Endothelial cell of umbilical vein (primary cell): ENCODE measurements at regions not wholly inside any gene's neighbourhood (a gene's known extent, or its start where the extent isn't known, plus 50 kb on each side); places are given as distances from the start of the nearest gene placed in this dataset.

Source experiments
- BruUV-seq: library from RNA; stranded (reverse); fragments of 400-500 nt; replicated peaks from 2 replicates; lab custom pipeline; 2021; lab: Mats Ljungman, UMichigan
- CTCF ChIA-PET: fragments of 300-600, 350-600 bp; sonication (Branson Sonifier 250); formaldehyde crosslinking; loops from one replicate; lab custom pipeline; 2021; ENCODE audit warnings: antibody characterized with exemption, inconsistent platforms; lab: Charles Lee
- POLR2A ChIA-PET: fragments of 300-600, 350-600 bp; sonication (Branson Sonifier 250); formaldehyde crosslinking; loops from one replicate; lab custom pipeline; 2021; ENCODE audit warnings: antibody characterized with exemption, inconsistent platforms; lab: Charles Lee
- DNase-seq: peaks from one replicate; pipeline ENCODE4 v3.0.0-alpha.2; 2011; ENCODE audit warnings: low read depth, low spot score
- FAIRE-seq: peaks from 2 replicates; lab custom pipeline; 2011; peaks lifted over from hg19 to GRCh38; lab: Jason Lieb, UNC
- H2AFZ ChIP-seq: 2 replicates; pipeline ENCODE4 v1.6.0; 2012; ENCODE audit warnings: low read depth, low read length, control low read depth, inconsistent platforms
- H3K27ac ChIP-seq: 2 replicates; pipeline ENCODE4 v1.5.1; 2011; ENCODE audit warnings: low read depth, mild to moderate bottlenecking, control low read depth, low read length, moderate library complexity; ENCODE audit not compliant: insufficient read depth
- H3K27me3 ChIP-seq, 2 experiments: 2 replicates each; pipeline versions ENCODE4 v1.6.0 to v1.6.1; 2011; ENCODE audit warnings: low read length in 2 of 2, mixed read lengths in 1 of 2; ENCODE audit not compliant: control insufficient read depth in 2 of 2, insufficient read depth in 2 of 2
- H3K36me3 ChIP-seq, 2 experiments: 2 replicates in 1 of 2; 3 replicates in 1 of 2; pipeline ENCODE4 v1.5.1; 2011; ENCODE audit warnings: low read length in 2 of 2, mild to moderate bottlenecking in 1 of 2, moderate library complexity in 1 of 2; ENCODE audit not compliant: control insufficient read depth in 2 of 2, insufficient read depth in 2 of 2; ENCODE audit errors: extremely low read depth in 1 of 2
- H3K4me1 ChIP-seq: 3 replicates; pipeline ENCODE4 v1.5.1; 2011; ENCODE audit warnings: mild to moderate bottlenecking, low read length; ENCODE audit not compliant: control insufficient read depth, insufficient read depth; ENCODE audit errors: extremely low read depth
- H3K4me2 ChIP-seq: 2 replicates; pipeline ENCODE4 v1.6.1; 2011; ENCODE audit warnings: low read length, control low read depth, mixed read lengths; ENCODE audit not compliant: insufficient read depth
- H3K4me3 ChIP-seq, 3 experiments: fragments of 200-600 bp in 1 of 3; sonication (generic), shearing (Covaris generic) in 1 of 3; replicated peaks in 1 of 3; 2 replicates each; pipeline ENCODE4 v1.5.1; 2011 to 2016; ENCODE audit warnings: control low read depth in 3 of 3, low read length in 3 of 3, mild to moderate bottlenecking in 2 of 3, inconsistent platforms in 1 of 3, low read depth in 1 of 3, moderate library complexity in 1 of 3; ENCODE audit not compliant: insufficient read depth in 1 of 3
- H3K79me2 ChIP-seq: 2 replicates; pipeline ENCODE4 v1.6.0; 2012; ENCODE audit warnings: low read length, inconsistent platforms; ENCODE audit not compliant: control insufficient read depth, insufficient read depth
- H3K9ac ChIP-seq: replicated peaks from 2 replicates; pipeline ENCODE3; 2011; ENCODE audit warnings: low read length, control low read depth; ENCODE audit not compliant: insufficient read depth; ENCODE audit errors: extremely low read depth
- H3K9me1 ChIP-seq: replicated peaks from 3 replicates; pipeline ENCODE4 v1.6.0; 2011; ENCODE audit warnings: mild to moderate bottlenecking, low read length; ENCODE audit not compliant: control insufficient read depth, insufficient read depth; ENCODE audit errors: extremely low read depth
- H3K9me3 ChIP-seq: replicated peaks from 2 replicates; pipeline ENCODE4 v1.5.1; 2012; ENCODE audit warnings: low read length, inconsistent platforms; ENCODE audit not compliant: control insufficient read depth, insufficient read depth
- H4K20me1 ChIP-seq: replicated peaks from 2 replicates; pipeline ENCODE3; 2011; ENCODE audit warnings: mild to moderate bottlenecking, low read length; ENCODE audit not compliant: control insufficient read depth, insufficient read depth; ENCODE audit errors: extremely low read depth
- EZH2 ChIP-seq: IDR thresholded peaks from 2 replicates; pipeline ENCODE4 v1.6.1; 2012; ENCODE audit warnings: borderline replicate concordance, low read depth, mild to moderate bottlenecking, moderate library complexity, low read length, inconsistent platforms; ENCODE audit not compliant: severe bottlenecking
- FOS ChIP-seq: IDR thresholded peaks from 2 replicates; pipeline ENCODE4 v1.6.1; 2011; ENCODE audit warnings: mild to moderate bottlenecking, low read length, moderate library complexity, borderline replicate concordance; ENCODE audit not compliant: insufficient read depth
- GATA2 ChIP-seq: IDR thresholded peaks from 2 replicates; pipeline ENCODE4 v1.7.0; 2011; ENCODE audit warnings: low read depth, mild to moderate bottlenecking, moderate library complexity, mixed read lengths, low read length; ENCODE audit not compliant: insufficient read length, insufficient read depth
- JUN ChIP-seq: IDR thresholded peaks from 2 replicates; pipeline ENCODE4 v1.6.1; 2011; ENCODE audit warnings: borderline replicate concordance, low read depth; ENCODE audit not compliant: insufficient read length, insufficient read depth
- MAX ChIP-seq: IDR thresholded peaks from 2 replicates; pipeline ENCODE4 v1.6.1; 2011; ENCODE audit not compliant: insufficient read depth, insufficient read length
- MYC ChIP-seq: IDR thresholded peaks from one replicate; pipeline ENCODE4 v1.6.1; 2011; ENCODE audit warnings: mild to moderate bottlenecking, low read depth, low read length
- POLR2A ChIP-seq: IDR thresholded peaks from 2 replicates; pipeline ENCODE4 v1.6.1; 2012; ENCODE audit warnings: low read depth, mild to moderate bottlenecking, control low read depth, low read length
- POLR2AphosphoS5 ChIP-seq: IDR thresholded peaks from 2 replicates; pipeline ENCODE4 v1.6.1; 2012; ENCODE audit warnings: low read depth, mild to moderate bottlenecking, control low read depth, low read length, moderate library complexity; ENCODE audit not compliant: insufficient read depth
- dilution Hi-C: fragments of 300-500 bp; cut with MboI; formaldehyde crosslinking; loops from one replicate; pipeline ENCODE4 v1.15.0; 2019; ENCODE audit warnings: low sequenced_read_pairs; ENCODE audit not compliant: extremely low pct_ligation_motif_present
- intact Hi-C: fragments of 100-400 bp; cut with micrococcal nuclease; formaldehyde crosslinking; loops from one replicate; pipeline ENCODE4 v1.10.0; 2022
- TF ChIP-seq, protein P1 (sequence below), 2 donors: IDR thresholded peaks; 1 replicate in 1 of 2; 2 replicates in 1 of 2; pipeline ENCODE4 v1.5.1; 2011; ENCODE audit warnings: low read length in 2 of 2, mild to moderate bottlenecking in 2 of 2, moderate library complexity in 2 of 2, control low read depth in 1 of 2, inconsistent platforms in 1 of 2, low read depth in 1 of 2; ENCODE audit not compliant: insufficient read depth in 1 of 2; ENCODE audit errors: extremely low read depth in 1 of 2

- Histone ChIP-seq H3K36me3 (no peaks in the 10 kb centered on the region), H3K4me3 (no peak overlapping the region), H3K9me3 (no peaks in the 10 kb centered on the region), H3K9ac (no peak overlapping the region), H3K27me3 (peaks cover 2 to 6% of the 10 kb centered on the region in 2 experiments), H2AFZ (no peak overlapping the region), H3K9me1 (no peaks in the 10 kb centered on the region), H3K27ac (no peak overlapping the region), H3K4me1 (no peaks in the 10 kb centered on the region), H4K20me1 (no peaks in the 10 kb centered on the region), H3K79me2 (no peaks in the 10 kb centered on the region), H3K4me2 (no peak overlapping the region)
- no TSS peak for BruUV-seq
- FAIRE-seq (no peak), DNase-seq (no peak)
- intact Hi-C loops = no loop called here
- dilution Hi-C loops = no loop called here
- TF ChIP-seq POLR2AphosphoS5 = no peak
- TF ChIP-seq JUN = no peak
- no peak for TF ChIP-seq GATA2
- TF ChIP-seq FOS = no peak
- no peak for TF ChIP-seq POLR2A
- no peak for TF ChIP-seq MYC
- TF ChIP-seq MAX = no peak
- no peak for TF ChIP-seq EZH2
- TF ChIP-seq, protein P1, sequence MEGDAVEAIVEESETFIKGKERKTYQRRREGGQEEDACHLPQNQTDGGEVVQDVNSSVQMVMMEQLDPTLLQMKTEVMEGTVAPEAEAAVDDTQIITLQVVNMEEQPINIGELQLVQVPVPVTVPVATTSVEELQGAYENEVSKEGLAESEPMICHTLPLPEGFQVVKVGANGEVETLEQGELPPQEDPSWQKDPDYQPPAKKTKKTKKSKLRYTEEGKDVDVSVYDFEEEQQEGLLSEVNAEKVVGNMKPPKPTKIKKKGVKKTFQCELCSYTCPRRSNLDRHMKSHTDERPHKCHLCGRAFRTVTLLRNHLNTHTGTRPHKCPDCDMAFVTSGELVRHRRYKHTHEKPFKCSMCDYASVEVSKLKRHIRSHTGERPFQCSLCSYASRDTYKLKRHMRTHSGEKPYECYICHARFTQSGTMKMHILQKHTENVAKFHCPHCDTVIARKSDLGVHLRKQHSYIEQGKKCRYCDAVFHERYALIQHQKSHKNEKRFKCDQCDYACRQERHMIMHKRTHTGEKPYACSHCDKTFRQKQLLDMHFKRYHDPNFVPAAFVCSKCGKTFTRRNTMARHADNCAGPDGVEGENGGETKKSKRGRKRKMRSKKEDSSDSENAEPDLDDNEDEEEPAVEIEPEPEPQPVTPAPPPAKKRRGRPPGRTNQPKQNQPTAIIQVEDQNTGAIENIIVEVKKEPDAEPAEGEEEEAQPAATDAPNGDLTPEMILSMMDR (IDR thresholded peaks at IDR 0.05; ENCODE audit: extremely low read depth in 1 of 2, insufficient read depth in 1 of 2, low read depth in 1 of 2, low read length in 2 of 2) = no peak
- ChIA-PET POLR2A (no interaction called here), CTCF (no interaction called here)
Observed at GRCh38 chr1:114334297-114334696, 176.7 kb downstream of the TRIM33 start.
